GM23338 (cell line): ENCODE measurements at regions not wholly inside any gene's neighbourhood (a gene's known extent, or its start where the extent isn't known, plus 50 kb on each side); places are given as distances from the start of the nearest gene placed in this dataset.

Source experiments
- CREB1 ChIP-seq: fragments of 250-450 bp; sonication (Bioruptor Pico); IDR thresholded peaks from 2 replicates; pipeline ENCODE4 v1.5.0; 2020; ENCODE audit warnings: low read depth, mild to moderate bottlenecking, moderate library complexity
- EZH2 ChIP-seq: fragments of 200-600 bp; sonication (generic); IDR thresholded peaks from one replicate; pipeline ENCODE4 v1.8.0; 2017; ENCODE audit warnings: antibody characterized with exemption, mild to moderate bottlenecking, low read depth; ENCODE audit not compliant: unreplicated experiment
- EZH2phosphoT487 ChIP-seq: fragments of 200-600 bp; sonication (generic); IDR thresholded peaks from one replicate; pipeline ENCODE4 v1.8.1; 2018; ENCODE audit warnings: antibody characterized with exemption; ENCODE audit not compliant: unreplicated experiment
- JUNB ChIP-seq: IDR thresholded peaks from one replicate; pipeline ENCODE4 v1.6.1; 2016; ENCODE audit warnings: antibody characterized with exemption; ENCODE audit not compliant: unreplicated experiment
- NANOG ChIP-seq: IDR thresholded peaks from 2 replicates; pipeline ENCODE4 v1.6.1; 2016; ENCODE audit warnings: antibody characterized with exemption, borderline replicate concordance
- POLR2AphosphoS5 ChIP-seq: IDR thresholded peaks from 2 replicates; pipeline ENCODE4 v1.6.1; 2016; ENCODE audit warnings: antibody characterized with exemption, low read depth
- STAT1 ChIP-seq: IDR thresholded peaks from one replicate; pipeline ENCODE4 v1.6.1; 2016; ENCODE audit warnings: antibody characterized with exemption; ENCODE audit not compliant: unreplicated experiment
- ZNF331 ChIP-seq: fragments of 250-450 bp; sonication (Bioruptor Pico); IDR thresholded peaks from 2 replicates; pipeline ENCODE4 v1.5.0; 2020; ENCODE audit warnings: low read depth, mild to moderate bottlenecking, moderate library complexity
- TF ChIP-seq, protein P1 (sequence below), 2 experiments: fragments of 200-600 bp in 1 of 2; sonication (generic) in 1 of 2; conservative IDR thresholded peaks; 2 replicates each; pipeline versions ENCODE4 v1.5.1 to v1.6.1; 2016 to 2017; ENCODE audit warnings: antibody characterized with exemption in 2 of 2, low read depth in 2 of 2, mild to moderate bottlenecking in 2 of 2, moderate library complexity in 1 of 2
- TF ChIP-seq, protein P2 (sequence below): IDR thresholded peaks from one replicate; pipeline ENCODE4 v1.6.1; 2018; ENCODE audit warnings: antibody characterized with exemption; ENCODE audit not compliant: unreplicated experiment
- TF ChIP-seq, protein P3 (sequence below): IDR thresholded peaks from 2 replicates; pipeline ENCODE4 v1.6.1; 2016; ENCODE audit warnings: antibody characterized with exemption

DNA sequence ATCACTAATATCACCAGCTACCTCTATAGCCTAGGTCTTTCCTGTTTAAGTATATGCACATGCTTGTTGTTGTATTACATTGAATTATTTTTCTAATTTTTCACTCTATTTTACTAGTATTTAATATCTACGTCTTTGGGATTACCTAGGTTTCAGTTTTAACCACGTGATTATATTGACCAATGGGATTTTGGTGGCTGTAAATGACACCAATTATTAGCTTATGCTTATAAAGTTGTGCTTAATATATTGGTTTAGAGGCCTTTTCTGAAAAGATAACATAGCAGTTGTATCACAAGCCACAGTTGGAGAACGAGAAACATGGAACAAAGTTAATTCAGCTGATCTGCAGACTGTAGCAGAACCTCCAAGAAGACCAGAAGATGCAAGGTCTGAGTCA is 104.8 kb upstream of the PRDM9 start:
- TF ChIP-seq, protein P1, sequence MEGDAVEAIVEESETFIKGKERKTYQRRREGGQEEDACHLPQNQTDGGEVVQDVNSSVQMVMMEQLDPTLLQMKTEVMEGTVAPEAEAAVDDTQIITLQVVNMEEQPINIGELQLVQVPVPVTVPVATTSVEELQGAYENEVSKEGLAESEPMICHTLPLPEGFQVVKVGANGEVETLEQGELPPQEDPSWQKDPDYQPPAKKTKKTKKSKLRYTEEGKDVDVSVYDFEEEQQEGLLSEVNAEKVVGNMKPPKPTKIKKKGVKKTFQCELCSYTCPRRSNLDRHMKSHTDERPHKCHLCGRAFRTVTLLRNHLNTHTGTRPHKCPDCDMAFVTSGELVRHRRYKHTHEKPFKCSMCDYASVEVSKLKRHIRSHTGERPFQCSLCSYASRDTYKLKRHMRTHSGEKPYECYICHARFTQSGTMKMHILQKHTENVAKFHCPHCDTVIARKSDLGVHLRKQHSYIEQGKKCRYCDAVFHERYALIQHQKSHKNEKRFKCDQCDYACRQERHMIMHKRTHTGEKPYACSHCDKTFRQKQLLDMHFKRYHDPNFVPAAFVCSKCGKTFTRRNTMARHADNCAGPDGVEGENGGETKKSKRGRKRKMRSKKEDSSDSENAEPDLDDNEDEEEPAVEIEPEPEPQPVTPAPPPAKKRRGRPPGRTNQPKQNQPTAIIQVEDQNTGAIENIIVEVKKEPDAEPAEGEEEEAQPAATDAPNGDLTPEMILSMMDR (conservative IDR thresholded peaks at IDR 0.05; ENCODE audit: low read depth in 2 of 2) = no peak
- TF ChIP-seq EZH2 = no peak
- TF ChIP-seq, protein P2, sequence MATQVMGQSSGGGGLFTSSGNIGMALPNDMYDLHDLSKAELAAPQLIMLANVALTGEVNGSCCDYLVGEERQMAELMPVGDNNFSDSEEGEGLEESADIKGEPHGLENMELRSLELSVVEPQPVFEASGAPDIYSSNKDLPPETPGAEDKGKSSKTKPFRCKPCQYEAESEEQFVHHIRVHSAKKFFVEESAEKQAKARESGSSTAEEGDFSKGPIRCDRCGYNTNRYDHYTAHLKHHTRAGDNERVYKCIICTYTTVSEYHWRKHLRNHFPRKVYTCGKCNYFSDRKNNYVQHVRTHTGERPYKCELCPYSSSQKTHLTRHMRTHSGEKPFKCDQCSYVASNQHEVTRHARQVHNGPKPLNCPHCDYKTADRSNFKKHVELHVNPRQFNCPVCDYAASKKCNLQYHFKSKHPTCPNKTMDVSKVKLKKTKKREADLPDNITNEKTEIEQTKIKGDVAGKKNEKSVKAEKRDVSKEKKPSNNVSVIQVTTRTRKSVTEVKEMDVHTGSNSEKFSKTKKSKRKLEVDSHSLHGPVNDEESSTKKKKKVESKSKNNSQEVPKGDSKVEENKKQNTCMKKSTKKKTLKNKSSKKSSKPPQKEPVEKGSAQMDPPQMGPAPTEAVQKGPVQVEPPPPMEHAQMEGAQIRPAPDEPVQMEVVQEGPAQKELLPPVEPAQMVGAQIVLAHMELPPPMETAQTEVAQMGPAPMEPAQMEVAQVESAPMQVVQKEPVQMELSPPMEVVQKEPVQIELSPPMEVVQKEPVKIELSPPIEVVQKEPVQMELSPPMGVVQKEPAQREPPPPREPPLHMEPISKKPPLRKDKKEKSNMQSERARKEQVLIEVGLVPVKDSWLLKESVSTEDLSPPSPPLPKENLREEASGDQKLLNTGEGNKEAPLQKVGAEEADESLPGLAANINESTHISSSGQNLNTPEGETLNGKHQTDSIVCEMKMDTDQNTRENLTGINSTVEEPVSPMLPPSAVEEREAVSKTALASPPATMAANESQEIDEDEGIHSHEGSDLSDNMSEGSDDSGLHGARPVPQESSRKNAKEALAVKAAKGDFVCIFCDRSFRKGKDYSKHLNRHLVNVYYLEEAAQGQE = no peak
- no peak for TF ChIP-seq JUNB
- no peak for TF ChIP-seq EZH2phosphoT487
- TF ChIP-seq CREB1 = no peak
- no peak for TF ChIP-seq ZNF331 (CRISPR knock-in tag)
- no peak for TF ChIP-seq POLR2AphosphoS5
- TF ChIP-seq, protein P3, sequence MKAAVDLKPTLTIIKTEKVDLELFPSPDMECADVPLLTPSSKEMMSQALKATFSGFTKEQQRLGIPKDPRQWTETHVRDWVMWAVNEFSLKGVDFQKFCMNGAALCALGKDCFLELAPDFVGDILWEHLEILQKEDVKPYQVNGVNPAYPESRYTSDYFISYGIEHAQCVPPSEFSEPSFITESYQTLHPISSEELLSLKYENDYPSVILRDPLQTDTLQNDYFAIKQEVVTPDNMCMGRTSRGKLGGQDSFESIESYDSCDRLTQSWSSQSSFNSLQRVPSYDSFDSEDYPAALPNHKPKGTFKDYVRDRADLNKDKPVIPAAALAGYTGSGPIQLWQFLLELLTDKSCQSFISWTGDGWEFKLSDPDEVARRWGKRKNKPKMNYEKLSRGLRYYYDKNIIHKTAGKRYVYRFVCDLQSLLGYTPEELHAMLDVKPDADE = no peak
- TF ChIP-seq STAT1 = no peak
- TF ChIP-seq NANOG = no peak
